HG02623 (cell line): ENCODE measurements at regions not wholly inside any gene's neighbourhood (a gene's known extent, or its start where the extent isn't known, plus 50 kb on each side); places are given as distances from the start of the nearest gene placed in this dataset.
"Not testable (repeated sequence)": the region's sequence is repeated elsewhere in the genome, so short reads cannot be mapped to it uniquely, and the experiment has no call there.

Experiments
- ATAC-seq: cut with Tn5 transposase; IDR thresholded peaks from one replicate; pipeline ENCODE4 v1.9.1; 2021; ENCODE audit warnings: moderate library complexity; ENCODE audit not compliant: unreplicated experiment

GRCh38 chr6:134791243-134791843 is 158.6 kb downstream of the ALDH8A1 start:
- ATAC-seq = not testable (repeated sequence)

- no peak for ATAC-seq
Measured at GRCh38 chr6:134787261-134787877, 162.5 kb downstream of the ALDH8A1 start.

- no peak for ATAC-seq
Measured at GRCh38 chr6:134784336-134784735, 165.6 kb downstream of the ALDH8A1 start.

GRCh38 chr6:134778431-134778830 is 171.5 kb downstream of the ALDH8A1 start:
- ATAC-seq = no peak

- no peak for ATAC-seq
Measured at GRCh38 chr6:134774201-134774638, 175.7 kb downstream of the ALDH8A1 start.

GRCh38 chr6:134772671-134773360 is 177.1 kb downstream of the ALDH8A1 start:
- no peak for ATAC-seq

- ATAC-seq = no peak
Measured at GRCh38 chr6:134768931-134769330, 181.0 kb downstream of the ALDH8A1 start.

GRCh38 chr6:134766497-134766896 is 183.4 kb downstream of the ALDH8A1 start:
- ATAC-seq = no peak

- no peak for ATAC-seq
Measured at GRCh38 chr6:134764741-134765140, 185.2 kb downstream of the ALDH8A1 start.

GRCh38 chr6:134763575-134763974 is 186.3 kb downstream of the ALDH8A1 start:
- not testable (repeated sequence) for ATAC-seq

- no peak for ATAC-seq
Measured at GRCh38 chr6:134758621-134759020, 191.3 kb downstream of the ALDH8A1 start.

GRCh38 chr6:134757911-134758361 is 192.0 kb downstream of the ALDH8A1 start:
- ATAC-seq = no peak

- no peak for ATAC-seq
Measured at GRCh38 chr6:134756374-134757025, 193.4 kb downstream of the ALDH8A1 start.

- no peak for ATAC-seq
Measured at GRCh38 chr6:134754013-134754690, 195.7 kb downstream of the ALDH8A1 start.

GRCh38 chr6:134753001-134753400 is 196.9 kb downstream of the ALDH8A1 start:
- ATAC-seq = no peak

GRCh38 chr6:134752445-134752844 is 197.5 kb downstream of the ALDH8A1 start:
- no peak for ATAC-seq

- no peak for ATAC-seq
Measured at GRCh38 chr6:134750669-134751068, 199.2 kb downstream of the ALDH8A1 start.

GRCh38 chr6:134748484-134748883 is 201.4 kb downstream of the ALDH8A1 start:
- no peak for ATAC-seq

- ATAC-seq = not testable (repeated sequence)
Measured at GRCh38 chr6:134747197-134747596, 202.7 kb downstream of the ALDH8A1 start.

GRCh38 chr6:134746140-134746539 is 203.8 kb downstream of the ALDH8A1 start:
- ATAC-seq = no peak

GRCh38 chr6:134745192-134745591 is 204.7 kb downstream of the ALDH8A1 start:
- not testable (repeated sequence) for ATAC-seq
